HG03280 (cell line): ENCODE measurements at regions not wholly inside any gene's neighbourhood (a gene's known extent, or its start where the extent isn't known, plus 50 kb on each side); places are given as distances from the start of the nearest gene placed in this dataset.

Experiments used
- ATAC-seq: cut with Tn5 transposase; IDR thresholded peaks from one replicate; pipeline ENCODE4 v1.9.1; 2021; ENCODE audit warnings: mild to moderate bottlenecking, moderate library complexity; ENCODE audit not compliant: unreplicated experiment

GRCh38 chr10:78912361-78913218 lies 156.2 kb upstream of the ZMIZ1 start:
- no peak for ATAC-seq

- ATAC-seq = no peak
These were observed 155.3 kb upstream of the ZMIZ1 start for GRCh38 chr10:78913219-78914059.

GRCh38 chr10:78914060-78914378 lies 154.7 kb upstream of the ZMIZ1 start:
- no peak for ATAC-seq

GRCh38 chr10:78914502-78915189 lies 154.1 kb upstream of the ZMIZ1 start:
- no peak for ATAC-seq

- no peak for ATAC-seq
These were observed 153.6 kb upstream of the ZMIZ1 start for GRCh38 chr10:78915190-78915518.

- no peak for ATAC-seq
These were observed 152.5 kb upstream of the ZMIZ1 start for GRCh38 chr10:78916227-78916626.

GRCh38 chr10:78919181-78919966 lies 149.4 kb upstream of the ZMIZ1 start:
- ATAC-seq = no peak

GRCh38 chr10:78920011-78920410 lies 148.8 kb upstream of the ZMIZ1 start:
- ATAC-seq = no peak

- ATAC-seq = no peak
These were observed 146.9 kb upstream of the ZMIZ1 start for GRCh38 chr10:78921895-78922294.

GRCh38 chr10:78923647-78924318 lies 145.0 kb upstream of the ZMIZ1 start:
- no peak for ATAC-seq

- no peak for ATAC-seq
These were observed 144.3 kb upstream of the ZMIZ1 start for GRCh38 chr10:78924319-78925003.

GRCh38 chr10:78925275-78925674 lies 143.5 kb upstream of the ZMIZ1 start:
- ATAC-seq = no peak

GRCh38 chr10:78925800-78926319 lies 142.9 kb upstream of the ZMIZ1 start:
- ATAC-seq = no peak

- ATAC-seq = no peak
These were observed 141.3 kb upstream of the ZMIZ1 start for GRCh38 chr10:78927257-78927995.

- ATAC-seq = no peak
These were observed 140.4 kb upstream of the ZMIZ1 start for GRCh38 chr10:78928330-78928729.

- no peak for ATAC-seq
These were observed 139.2 kb upstream of the ZMIZ1 start for GRCh38 chr10:78929541-78929940.

GRCh38 chr10:78931321-78932053 lies 137.3 kb upstream of the ZMIZ1 start:
- no peak for ATAC-seq

- no peak for ATAC-seq
These were observed 136.7 kb upstream of the ZMIZ1 start for GRCh38 chr10:78932054-78932386.
